Caco-2 (cell line): ENCODE measurements at regions not wholly inside any gene's neighbourhood (a gene's known extent, or its start where the extent isn't known, plus 50 kb on each side); places are given as distances from the start of the nearest gene placed in this dataset.

Experiments used
- BruUV-seq: library from RNA; stranded (reverse); fragments of 400-500 nt; replicated peaks from 2 replicates; lab custom pipeline; 2021; lab: Mats Ljungman, UMichigan
- CTCF ChIA-PET: fragments of 300-600 bp; sonication (Branson Sonifier 250); formaldehyde crosslinking; loops from one replicate; lab custom pipeline; 2022; ENCODE audit warnings: antibody characterized with exemption; lab: Charles Lee
- POLR2A ChIA-PET: fragments of 300-600 bp; sonication (Branson Sonifier 250); formaldehyde crosslinking; loops from one replicate; lab custom pipeline; 2022; ENCODE audit warnings: antibody characterized with exemption; lab: Charles Lee
- DNase-seq, 2 experiments: peaks; one replicate each; pipeline versions ENCODE4 v3.0.0 to v3.0.0-alpha.2; 2020 to 2022
- H3K27me3 ChIP-seq: replicated peaks from 2 replicates; pipeline ENCODE4 v1.6.0; 2011; ENCODE audit warnings: low read length; ENCODE audit not compliant: control insufficient read depth, insufficient read depth
- H3K36me3 ChIP-seq: 2 replicates; pipeline ENCODE4 v1.5.1; 2011; ENCODE audit warnings: low read length; ENCODE audit not compliant: control insufficient read depth, insufficient read depth
- H3K4me1 ChIP-seq: fragments of 250-450 bp; sonication (Bioruptor Pico); 2 replicates; pipeline ENCODE4 v1.5.1; 2020; ENCODE audit warnings: mild to moderate bottlenecking
- H3K4me3 ChIP-seq: 2 replicates; pipeline ENCODE4 v1.5.1; 2011; ENCODE audit warnings: low read depth, mild to moderate bottlenecking, control low read depth, low read length
- H3K9me3 ChIP-seq: fragments of 250-450 bp; sonication (Bioruptor Pico); 2 replicates; pipeline ENCODE4 v1.5.1; 2020; ENCODE audit warnings: mild to moderate bottlenecking, moderate library complexity
- H3K27ac Mint-ChIP-seq: one replicate; pipeline ENCODE4 v1.8.0; 2022; ENCODE audit warnings: mixed read lengths; ENCODE audit not compliant: unreplicated experiment
- H3K27me3 Mint-ChIP-seq: one replicate; pipeline ENCODE4 v1.8.0; 2022; ENCODE audit warnings: mixed read lengths; ENCODE audit not compliant: insufficient read depth, unreplicated experiment
- H3K36me3 Mint-ChIP-seq: one replicate; pipeline ENCODE4 v1.8.0; 2022; ENCODE audit warnings: mild to moderate bottlenecking, mixed read lengths; ENCODE audit not compliant: insufficient read depth, unreplicated experiment
- H3K4me1 Mint-ChIP-seq: one replicate; pipeline ENCODE4 v1.8.0; 2022; ENCODE audit warnings: low read depth, mixed read lengths; ENCODE audit not compliant: unreplicated experiment
- H3K4me3 Mint-ChIP-seq: one replicate; pipeline ENCODE4 v1.8.0; 2022; ENCODE audit warnings: mild to moderate bottlenecking, moderate library complexity, mixed read lengths; ENCODE audit not compliant: unreplicated experiment
- H3K9me3 Mint-ChIP-seq: one replicate; pipeline ENCODE4 v1.8.0; 2022; ENCODE audit warnings: mixed read lengths; ENCODE audit not compliant: unreplicated experiment
- intact Hi-C: fragments of 100-400 bp; cut with micrococcal nuclease; formaldehyde crosslinking; loops from one replicate; pipeline ENCODE4 v1.10.0; 2022; ENCODE audit not compliant: unreplicated experiment
- TF ChIP-seq, protein P1 (sequence below), 2 experiments: fragments of 200-600 bp in 1 of 2; IDR thresholded peaks; 1 replicate in 1 of 2; 2 replicates in 1 of 2; pipeline versions ENCODE4 v1.5.1 to v1.8.0; 2011 to 2022; ENCODE audit warnings: antibody characterized with exemption in 1 of 2, control low read depth in 1 of 2, inconsistent platforms in 1 of 2, low read depth in 1 of 2, low read length in 1 of 2, mild to moderate bottlenecking in 1 of 2, moderate library complexity in 1 of 2; ENCODE audit not compliant: insufficient read depth in 1 of 2, severe bottlenecking in 1 of 2, unreplicated experiment in 1 of 2

DNA sequence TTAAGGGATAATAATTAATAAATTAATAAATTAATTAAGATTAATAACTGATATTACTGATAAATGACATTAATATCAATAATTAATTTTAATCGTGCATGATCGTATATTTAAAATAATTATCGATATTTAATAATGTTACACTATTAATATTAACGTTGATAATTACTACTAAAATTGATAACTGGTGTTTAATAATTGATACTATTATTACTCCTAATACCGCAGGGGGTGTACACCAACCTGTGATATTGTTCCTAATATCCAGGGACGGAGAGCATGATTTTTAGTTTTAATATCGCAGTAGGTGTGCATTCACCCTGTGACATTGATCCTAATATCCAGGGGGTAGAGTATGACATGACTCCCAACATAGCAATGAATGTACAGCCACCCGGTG, 1930.8 kb downstream of the SUCLG1 start:
- ChIA-PET CTCF (no interaction called here), POLR2A (no interaction called here)
- Mint-ChIP-seq H3K4me3 (no peak overlapping the region), H3K27me3 (no peaks in the 10 kb centered on the region), H3K4me1 (no peaks in the 10 kb centered on the region), H3K36me3 (no peaks in the 10 kb centered on the region), H3K9me3 (peaks cover 6% of the 10 kb centered on the region), H3K27ac (no peak overlapping the region)
- no peaks in the 10 kb centered on the region for H3K4me1 ChIP-seq
- H3K36me3 ChIP-seq, result no peaks in the 10 kb centered on the region
- no peak for DNase-seq
- intact Hi-C loops, result no loop called here
- H3K9me3 ChIP-seq, result no peaks in the 10 kb centered on the region
- TF ChIP-seq, protein P1, sequence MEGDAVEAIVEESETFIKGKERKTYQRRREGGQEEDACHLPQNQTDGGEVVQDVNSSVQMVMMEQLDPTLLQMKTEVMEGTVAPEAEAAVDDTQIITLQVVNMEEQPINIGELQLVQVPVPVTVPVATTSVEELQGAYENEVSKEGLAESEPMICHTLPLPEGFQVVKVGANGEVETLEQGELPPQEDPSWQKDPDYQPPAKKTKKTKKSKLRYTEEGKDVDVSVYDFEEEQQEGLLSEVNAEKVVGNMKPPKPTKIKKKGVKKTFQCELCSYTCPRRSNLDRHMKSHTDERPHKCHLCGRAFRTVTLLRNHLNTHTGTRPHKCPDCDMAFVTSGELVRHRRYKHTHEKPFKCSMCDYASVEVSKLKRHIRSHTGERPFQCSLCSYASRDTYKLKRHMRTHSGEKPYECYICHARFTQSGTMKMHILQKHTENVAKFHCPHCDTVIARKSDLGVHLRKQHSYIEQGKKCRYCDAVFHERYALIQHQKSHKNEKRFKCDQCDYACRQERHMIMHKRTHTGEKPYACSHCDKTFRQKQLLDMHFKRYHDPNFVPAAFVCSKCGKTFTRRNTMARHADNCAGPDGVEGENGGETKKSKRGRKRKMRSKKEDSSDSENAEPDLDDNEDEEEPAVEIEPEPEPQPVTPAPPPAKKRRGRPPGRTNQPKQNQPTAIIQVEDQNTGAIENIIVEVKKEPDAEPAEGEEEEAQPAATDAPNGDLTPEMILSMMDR (IDR thresholded peaks at IDR 0.05; ENCODE audit: insufficient read depth in 1 of 2, low read depth in 1 of 2, low read length in 1 of 2, severe bottlenecking in 1 of 2, unreplicated experiment in 1 of 2), result no peak
- no peaks in the 10 kb centered on the region for H3K27me3 ChIP-seq
- no TSS peak for BruUV-seq
- no peak overlapping the region for H3K4me3 ChIP-seq

DNA sequence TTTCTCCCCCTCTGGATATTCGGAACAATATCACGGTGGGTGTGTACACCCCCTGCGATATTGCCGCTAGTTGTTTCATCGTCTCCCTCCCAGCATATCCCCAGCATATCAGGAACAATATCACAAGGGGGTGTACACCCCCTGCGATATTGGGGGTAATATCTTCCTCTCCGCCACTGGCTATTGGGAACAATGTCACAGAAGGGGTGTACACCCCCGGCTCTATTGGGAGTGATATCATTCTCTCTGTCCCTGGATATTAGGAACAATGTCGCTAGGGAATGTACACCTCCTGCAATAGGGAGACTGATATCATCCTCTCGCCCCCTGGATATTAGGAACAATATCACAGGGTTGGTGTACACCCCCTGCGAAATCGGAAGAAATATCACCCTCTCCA, 1932.0 kb downstream of the SUCLG1 start:
- Mint-ChIP-seq H3K4me3 (no peak overlapping the region), H3K4me1 (no peaks in the 10 kb centered on the region), H3K27ac (no peak overlapping the region), H3K27me3 (no peaks in the 10 kb centered on the region), H3K36me3 (no peaks in the 10 kb centered on the region), H3K9me3 (peaks cover 6% of the 10 kb centered on the region)
- BruUV-seq, result no TSS peak
- TF ChIP-seq, protein P1 (IDR thresholded peaks at IDR 0.05; ENCODE audit: insufficient read depth in 1 of 2, low read depth in 1 of 2, low read length in 1 of 2, severe bottlenecking in 1 of 2, unreplicated experiment in 1 of 2), result no peak
- H3K27me3 ChIP-seq, result no peaks in the 10 kb centered on the region
- no peaks in the 10 kb centered on the region for H3K4me1 ChIP-seq
- no peaks in the 10 kb centered on the region for H3K9me3 ChIP-seq
- no peak for DNase-seq
- H3K4me3 ChIP-seq, result no peak overlapping the region
- CTCF ChIA-PET, result no interaction called here
- POLR2A ChIA-PET, result no interaction called here
- no peaks in the 10 kb centered on the region for H3K36me3 ChIP-seq
- intact Hi-C loops, result no loop called here

DNA sequence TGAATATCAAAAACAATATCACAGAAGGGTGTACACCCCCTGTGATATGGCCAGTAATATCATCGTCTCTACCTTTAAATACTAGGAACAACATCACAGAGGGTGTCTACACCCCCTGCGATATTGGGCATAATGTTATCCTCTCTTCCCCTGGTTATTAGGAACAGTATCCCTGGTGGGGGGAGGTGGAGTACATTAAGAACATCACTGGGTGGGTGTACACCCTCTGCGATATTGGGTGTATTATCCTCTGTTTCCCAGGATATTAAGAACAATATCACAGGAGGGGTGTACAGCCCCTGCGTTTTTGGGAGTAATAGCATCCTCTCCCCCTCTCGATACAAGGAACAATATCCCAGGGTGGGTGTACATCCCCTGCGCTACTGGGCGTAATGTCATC, 1932.8 kb downstream of the SUCLG1 start:
- no peak overlapping the region for H3K4me3 Mint-ChIP-seq
- ChIA-PET POLR2A (no interaction called here), CTCF (no interaction called here)
- H3K27me3 Mint-ChIP-seq, result no peaks in the 10 kb centered on the region
- Histone ChIP-seq H3K36me3 (no peaks in the 10 kb centered on the region), H3K4me1 (no peaks in the 10 kb centered on the region), H3K9me3 (no peaks in the 10 kb centered on the region), H3K4me3 (no peak overlapping the region), H3K27me3 (no peaks in the 10 kb centered on the region)
- BruUV-seq, result no TSS peak
- TF ChIP-seq, protein P1 (IDR thresholded peaks at IDR 0.05; ENCODE audit: insufficient read depth in 1 of 2, low read depth in 1 of 2, low read length in 1 of 2, severe bottlenecking in 1 of 2, unreplicated experiment in 1 of 2), result no peak
- peaks cover 6% of the 10 kb centered on the region for H3K9me3 Mint-ChIP-seq
- intact Hi-C loops, result no loop called here
- H3K27ac Mint-ChIP-seq, result no peak overlapping the region
- no peaks in the 10 kb centered on the region for H3K4me1 Mint-ChIP-seq
- H3K36me3 Mint-ChIP-seq, result no peaks in the 10 kb centered on the region
- DNase-seq, result no peak
